ENCODE measurements at regions not wholly inside any gene's neighbourhood (a gene's known extent, or its start where the extent isn't known, plus 50 kb on each side); places are given as distances from the start of the nearest gene placed in this dataset.

DNA sequence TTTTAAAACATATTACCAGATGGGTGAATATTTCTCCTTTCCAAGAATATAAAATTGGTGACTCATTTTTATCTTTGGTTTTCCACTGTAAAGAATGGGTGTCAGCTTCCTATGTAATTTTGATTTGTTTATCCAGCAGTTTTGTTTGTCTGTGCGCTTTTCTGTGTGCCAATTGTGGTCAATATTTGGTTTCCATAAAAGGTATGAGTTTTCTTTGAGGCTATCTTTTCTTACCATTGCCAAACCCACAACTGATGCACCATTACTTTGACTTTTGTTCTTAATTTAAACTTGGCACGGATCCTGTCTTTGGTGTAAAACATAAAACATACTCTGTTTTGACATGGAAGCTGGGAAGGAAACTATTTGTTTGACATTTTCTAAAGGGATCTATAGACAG, 78.8 kb upstream of the NAV3 start:
- Histone ChIP-seq H3K36me3 (ENCODE audit: control insufficient read depth, insufficient read depth, low read length) (no peaks in the 10 kb centered on the region), H3K27me3 (ENCODE audit: control insufficient read depth, insufficient read depth, low read length) (no peaks in the 10 kb centered on the region; the same call in 1 of the 2 replicates), H3K4me3 (ENCODE audit: low read depth, low read length) (no peak overlapping the region)
- CTCF ChIA-PET = interaction anchor here (0.6 kb wide), 1 partner anchor 1355 kb away, joined by 3 read pairs; no protein-coding TSS in a partner anchor
- TF ChIP-seq, protein P1, sequence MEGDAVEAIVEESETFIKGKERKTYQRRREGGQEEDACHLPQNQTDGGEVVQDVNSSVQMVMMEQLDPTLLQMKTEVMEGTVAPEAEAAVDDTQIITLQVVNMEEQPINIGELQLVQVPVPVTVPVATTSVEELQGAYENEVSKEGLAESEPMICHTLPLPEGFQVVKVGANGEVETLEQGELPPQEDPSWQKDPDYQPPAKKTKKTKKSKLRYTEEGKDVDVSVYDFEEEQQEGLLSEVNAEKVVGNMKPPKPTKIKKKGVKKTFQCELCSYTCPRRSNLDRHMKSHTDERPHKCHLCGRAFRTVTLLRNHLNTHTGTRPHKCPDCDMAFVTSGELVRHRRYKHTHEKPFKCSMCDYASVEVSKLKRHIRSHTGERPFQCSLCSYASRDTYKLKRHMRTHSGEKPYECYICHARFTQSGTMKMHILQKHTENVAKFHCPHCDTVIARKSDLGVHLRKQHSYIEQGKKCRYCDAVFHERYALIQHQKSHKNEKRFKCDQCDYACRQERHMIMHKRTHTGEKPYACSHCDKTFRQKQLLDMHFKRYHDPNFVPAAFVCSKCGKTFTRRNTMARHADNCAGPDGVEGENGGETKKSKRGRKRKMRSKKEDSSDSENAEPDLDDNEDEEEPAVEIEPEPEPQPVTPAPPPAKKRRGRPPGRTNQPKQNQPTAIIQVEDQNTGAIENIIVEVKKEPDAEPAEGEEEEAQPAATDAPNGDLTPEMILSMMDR (IDR thresholded peaks at IDR 0.05; ENCODE audit: insufficient read depth, low read depth, low read length) = no peak
- POLR2A ChIA-PET = no interaction called here
- DNase-seq (ENCODE audit: low read depth) = no peak

DNA sequence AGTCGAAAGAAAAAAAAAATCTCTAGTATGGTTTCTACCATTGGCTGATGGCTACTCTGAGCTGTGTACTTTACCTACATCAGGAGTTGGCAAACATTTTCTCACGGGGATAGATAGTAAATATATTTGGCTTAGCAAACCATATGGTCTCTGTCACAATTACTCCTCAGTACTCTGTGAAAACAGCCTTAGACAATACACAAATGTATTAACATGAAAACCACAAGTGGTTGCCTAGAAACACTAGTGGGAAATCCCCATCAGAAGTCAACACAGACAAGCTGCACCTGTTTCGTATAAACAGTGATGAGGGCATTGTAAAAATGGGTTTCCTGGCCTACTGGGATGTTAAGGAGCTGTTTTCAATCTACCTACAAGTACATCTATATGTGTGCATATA, 84.6 kb upstream of the NAV3 start:
- POLR2A ChIA-PET = no interaction called here
- TF ChIP-seq, protein P1 (IDR thresholded peaks at IDR 0.05; ENCODE audit: insufficient read depth, low read depth, low read length) = no peak
- Histone ChIP-seq H3K27me3 (ENCODE audit: control insufficient read depth, insufficient read depth, low read length) (no peaks in the 10 kb centered on the region), H3K36me3 (ENCODE audit: control insufficient read depth, insufficient read depth, low read length) (no peaks in the 10 kb centered on the region), H3K4me3 (ENCODE audit: low read depth, low read length) (no peak overlapping the region)
- CTCF ChIA-PET = interaction anchor here (0.6 kb wide), 2 partner anchors 52 to 184 kb away, joined by 3 to 5 read pairs; no protein-coding TSS in a partner anchor
- no peak for DNase-seq (ENCODE audit: low read depth)

DNA sequence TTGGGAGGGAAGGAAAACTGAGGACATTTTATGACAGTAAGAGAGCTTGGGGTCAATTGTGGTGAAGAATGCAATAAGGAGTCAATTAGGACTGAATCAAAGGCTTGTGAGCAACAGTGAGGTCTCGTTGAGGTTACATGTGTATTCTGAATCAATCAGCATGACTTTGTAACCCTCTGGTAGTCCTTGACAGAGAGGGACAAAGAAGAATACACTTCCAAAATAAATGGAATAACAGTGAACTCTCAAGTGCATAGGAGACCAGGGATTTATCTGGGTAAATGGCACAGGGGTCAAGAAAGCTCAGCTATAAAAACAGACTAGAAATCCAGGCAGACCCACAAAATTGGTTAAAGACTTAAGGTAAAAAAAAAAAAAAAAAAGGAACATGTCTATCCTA, 85.1 kb upstream of the NAV3 start:
- CTCF ChIA-PET = interaction anchor here (0.6 kb wide), 1 partner anchor 51 kb away, joined by 3 read pairs; no protein-coding TSS in a partner anchor
- TF ChIP-seq, protein P1 (IDR thresholded peaks at IDR 0.05; ENCODE audit: insufficient read depth, low read depth, low read length) = no peak
- H3K36me3 ChIP-seq (ENCODE audit: control insufficient read depth, insufficient read depth, low read length) = no peaks in the 10 kb centered on the region

DNA sequence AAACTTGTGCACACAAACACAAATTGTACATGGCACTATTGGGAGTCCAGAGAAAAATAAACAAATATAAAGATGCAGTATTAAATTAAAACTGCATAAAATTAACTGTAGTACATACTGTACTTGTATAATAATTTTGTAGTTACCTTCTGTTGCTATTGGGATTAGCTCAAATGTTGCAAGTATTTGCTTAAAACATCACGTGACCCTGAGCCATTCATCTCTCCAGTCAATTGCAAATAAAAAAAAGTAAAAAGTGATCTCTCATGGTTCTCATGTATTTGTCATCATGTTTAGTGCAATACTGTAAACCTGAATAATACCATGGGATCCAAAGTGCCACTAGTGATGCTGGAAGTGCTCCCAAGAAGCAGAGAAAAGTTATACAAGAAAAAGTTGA, 88.1 kb upstream of the NAV3 start:
- CTCF ChIA-PET = no interaction called here
- Histone ChIP-seq H3K27me3 (ENCODE audit: control insufficient read depth, insufficient read depth, low read length) (no peaks in the 10 kb centered on the region), H3K4me3 (ENCODE audit: low read depth, low read length) (no peak overlapping the region), H3K36me3 (ENCODE audit: control insufficient read depth, insufficient read depth, low read length) (no peaks in the 10 kb centered on the region)
- DNase-seq (ENCODE audit: low read depth) = no peak
- POLR2A ChIA-PET = no interaction called here
- TF ChIP-seq, protein P1 (IDR thresholded peaks at IDR 0.05; ENCODE audit: insufficient read depth, low read depth, low read length) = no peak

More for the DNA sequence above, 85.1 kb upstream of the NAV3 start:
- POLR2A ChIA-PET = no interaction called here
- DNase-seq (ENCODE audit: low read depth) = no peak
- no peak overlapping the region for H3K4me3 ChIP-seq (ENCODE audit: low read depth, low read length)
- H3K27me3 ChIP-seq (ENCODE audit: control insufficient read depth, insufficient read depth, low read length) = no peaks in the 10 kb centered on the region

DNA sequence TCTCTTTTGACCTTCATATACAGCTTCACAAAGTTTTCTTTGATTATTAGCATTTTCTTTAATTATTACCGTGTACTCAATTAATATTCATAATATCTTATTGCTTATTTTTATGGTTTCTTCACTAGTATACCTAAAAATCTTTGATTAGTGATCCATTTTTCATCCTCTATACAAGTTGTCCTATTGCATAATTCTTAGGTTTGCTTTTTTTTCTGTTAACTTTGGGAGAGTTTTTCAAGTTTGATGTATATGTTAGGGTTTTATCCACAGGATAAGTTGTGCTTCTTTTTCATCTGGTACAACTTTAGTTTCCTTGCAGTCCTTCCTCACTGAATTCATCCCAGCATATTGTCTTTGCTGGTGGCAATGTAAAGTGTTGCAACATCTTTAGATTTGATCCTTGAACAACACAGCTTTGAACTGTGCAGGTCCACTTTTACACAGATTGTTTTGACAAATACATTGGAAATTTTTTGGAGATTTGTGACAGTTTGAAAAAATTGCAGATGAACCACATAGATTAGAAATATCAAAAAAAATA, 88.6 kb upstream of the NAV3 start:
- Histone ChIP-seq H3K36me3 (ENCODE audit: control insufficient read depth, insufficient read depth, low read length) (no peaks in the 10 kb centered on the region), H3K4me3 (ENCODE audit: low read depth, low read length) (no peak overlapping the region), H3K27me3 (ENCODE audit: control insufficient read depth, insufficient read depth, low read length) (no peaks in the 10 kb centered on the region)
- TF ChIP-seq, protein P1 (IDR thresholded peaks at IDR 0.05; ENCODE audit: insufficient read depth, low read depth, low read length) = no peak
- POLR2A ChIA-PET = no interaction called here
- DNase-seq (ENCODE audit: low read depth) = no peak
- CTCF ChIA-PET = no interaction called here
